ENCODE measurements at regions not wholly inside any gene's neighbourhood (a gene's known extent, or its start where the extent isn't known, plus 50 kb on each side); places are given as distances from the start of the nearest gene placed in this dataset.

GRCh38 chr18:1527805-1528204 lies 623.1 kb downstream of the ADCYAP1 start:
- TF ChIP-seq EZH2 (IDR thresholded peaks at IDR 0.05): no peak
- no peak for TF ChIP-seq POLR2AphosphoS5 (IDR thresholded peaks at IDR 0.05; ENCODE audit: borderline replicate concordance, low read depth, low read length)
